HUDEP-2 (cell line): ENCODE measurements at regions not wholly inside any gene's neighbourhood (a gene's known extent, or its start where the extent isn't known, plus 50 kb on each side); places are given as distances from the start of the nearest gene placed in this dataset.
"Not testable (repeated sequence)": the region's sequence is repeated elsewhere in the genome, so short reads cannot be mapped to it uniquely, and the experiment has no call there.

Experiments used
- DNase-seq, 76 experiments: peaks; one replicate each; lab custom pipeline; 2025; ENCODE audit not compliant: unreplicated experiment in 76 of 76; lab: John Stamatoyannopoulos, UW

GRCh38 chr12:41699658-41700057, 445.0 kb downstream of the GXYLT1 start:
- DNase-seq = no peak

- no peak for DNase-seq
Measured at GRCh38 chr12:41697161-41697560, 447.5 kb downstream of the GXYLT1 start.

GRCh38 chr12:41684997-41685396, 459.7 kb downstream of the GXYLT1 start:
- DNase-seq = no peak

- no peak for DNase-seq
Measured at GRCh38 chr12:41683513-41684240, 461.0 kb downstream of the GXYLT1 start.

GRCh38 chr12:41683023-41683422, 461.7 kb downstream of the GXYLT1 start:
- no peak for DNase-seq

GRCh38 chr12:41681898-41682297, 462.8 kb downstream of the GXYLT1 start:
- DNase-seq = no peak

- DNase-seq = no peak
Measured at GRCh38 chr12:41680155-41680554, 464.5 kb downstream of the GXYLT1 start.

GRCh38 chr12:41663598-41664265, 475.6 kb downstream of the PDZRN4 start:
- DNase-seq = peak in 4 of 76 experiments; percentile 1 to 21 (median 6)

- DNase-seq = no peak
Measured at GRCh38 chr12:41661141-41661765, 473.1 kb downstream of the PDZRN4 start.

GRCh38 chr12:41656454-41656853, 468.3 kb downstream of the PDZRN4 start:
- no peak for DNase-seq

GRCh38 chr12:41653386-41654326, 465.5 kb downstream of the PDZRN4 start:
- no peak for DNase-seq

GRCh38 chr12:41652981-41653380, 464.9 kb downstream of the PDZRN4 start:
- no peak for DNase-seq

GRCh38 chr12:41645624-41646023, 457.5 kb downstream of the PDZRN4 start:
- DNase-seq = no peak

- DNase-seq = not testable (repeated sequence)
Measured at GRCh38 chr12:41642808-41643207, 454.7 kb downstream of the PDZRN4 start.

GRCh38 chr12:41636653-41637052, 448.5 kb downstream of the PDZRN4 start:
- DNase-seq = no peak

GRCh38 chr12:41635626-41636364, 447.7 kb downstream of the PDZRN4 start:
- no peak for DNase-seq

GRCh38 chr12:41634091-41634490, 446.0 kb downstream of the PDZRN4 start:
- no peak for DNase-seq

- no peak for DNase-seq
Measured at GRCh38 chr12:41629611-41630010, 441.5 kb downstream of the PDZRN4 start.

GRCh38 chr12:41627476-41627875, 439.4 kb downstream of the PDZRN4 start:
- no peak for DNase-seq

GRCh38 chr12:41624571-41624970, 436.5 kb downstream of the PDZRN4 start:
- DNase-seq = no peak
